ENCODE measurements at regions not wholly inside any gene's neighbourhood (a gene's known extent, or its start where the extent isn't known, plus 50 kb on each side); places are given as distances from the start of the nearest gene placed in this dataset.

DNA sequence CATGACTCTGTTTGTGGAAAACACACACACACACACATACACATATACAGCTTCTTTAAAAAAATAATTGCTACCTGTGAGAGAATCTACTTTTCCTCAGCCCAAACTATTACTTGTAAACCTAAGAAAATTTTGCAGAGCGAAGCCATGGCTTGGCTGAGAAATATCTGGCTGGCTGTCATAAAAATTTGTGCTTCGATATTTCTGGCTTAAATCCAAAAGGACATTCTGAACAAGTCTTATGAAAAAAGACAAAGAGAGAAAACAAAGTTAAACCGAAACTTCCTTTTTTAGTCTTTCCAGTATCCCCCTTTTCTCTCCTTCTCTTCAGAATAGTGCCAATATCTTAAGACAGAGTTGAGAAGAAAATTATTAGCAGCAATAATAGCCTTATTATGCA, 2048.0 kb downstream of the SUCLG1 start:
- Histone ChIP-seq H3K4me3 (ENCODE audit: low read length in 2 of 2) (peak overlapping the region in 1 of 2 donors; percentile 27), H3K27ac (ENCODE audit: low read length) (no peak overlapping the region)

DNA sequence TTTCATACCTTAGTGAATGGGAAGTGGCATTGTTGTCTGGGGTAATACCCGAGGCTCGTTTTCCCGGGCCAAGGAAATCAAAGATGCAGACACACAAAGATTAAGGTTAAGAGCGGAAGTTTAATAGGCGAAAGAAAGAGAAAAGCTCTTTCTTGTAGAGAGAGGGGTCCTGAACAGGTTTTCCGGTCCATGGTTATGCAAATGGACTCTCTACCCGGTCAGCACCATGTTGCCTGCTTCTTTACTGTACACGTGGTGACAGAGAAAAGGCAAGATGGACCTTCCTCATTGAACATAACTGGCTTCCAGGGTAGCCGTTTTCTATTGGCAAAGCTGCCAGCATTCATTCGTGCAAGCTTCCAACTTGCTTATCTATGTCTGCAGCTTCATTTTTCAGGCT, 2063.5 kb downstream of the SUCLG1 start:
- H3K36me3 ChIP-seq (ENCODE audit: control insufficient read depth in 2 of 2, insufficient read depth in 2 of 2, low read length in 2 of 2), result no peaks in the 10 kb centered on the region
- H3K27me3 ChIP-seq (ENCODE audit: control insufficient read depth in 1 of 2, insufficient read depth in 2 of 2, low read length in 2 of 2), result no peaks in the 10 kb centered on the region
- H3K4me1 ChIP-seq (ENCODE audit: control insufficient read depth, insufficient read depth, low read length), result no peaks in the 10 kb centered on the region
- H3K27ac ChIP-seq (ENCODE audit: low read length), result no peak overlapping the region
- H3K9ac ChIP-seq (ENCODE audit: low read length in 2 of 2), result no peak overlapping the region
- no peaks in the 10 kb centered on the region for H3K9me3 ChIP-seq (ENCODE audit: control insufficient read depth in 2 of 2, low read length in 2 of 2)
- H3K4me3 ChIP-seq (ENCODE audit: low read length in 2 of 2), result no peak overlapping the region

More for the DNA sequence above, 2048.0 kb downstream of the SUCLG1 start:
- Histone ChIP-seq H3K9me3 (ENCODE audit: control insufficient read depth in 2 of 2, low read length in 2 of 2) (peaks cover 0 to 4% of the 10 kb centered on the region in 2 donors), H3K27me3 (ENCODE audit: control insufficient read depth in 1 of 2, insufficient read depth in 2 of 2, low read length in 2 of 2) (no peaks in the 10 kb centered on the region), H3K4me1 (ENCODE audit: control insufficient read depth, insufficient read depth, low read length) (no peaks in the 10 kb centered on the region), H3K9ac (ENCODE audit: low read length in 2 of 2) (peak overlapping the region in 1 of 2 donors; percentile 42), H3K36me3 (ENCODE audit: control insufficient read depth in 2 of 2, insufficient read depth in 2 of 2, low read length in 2 of 2) (no peaks in the 10 kb centered on the region)

DNA sequence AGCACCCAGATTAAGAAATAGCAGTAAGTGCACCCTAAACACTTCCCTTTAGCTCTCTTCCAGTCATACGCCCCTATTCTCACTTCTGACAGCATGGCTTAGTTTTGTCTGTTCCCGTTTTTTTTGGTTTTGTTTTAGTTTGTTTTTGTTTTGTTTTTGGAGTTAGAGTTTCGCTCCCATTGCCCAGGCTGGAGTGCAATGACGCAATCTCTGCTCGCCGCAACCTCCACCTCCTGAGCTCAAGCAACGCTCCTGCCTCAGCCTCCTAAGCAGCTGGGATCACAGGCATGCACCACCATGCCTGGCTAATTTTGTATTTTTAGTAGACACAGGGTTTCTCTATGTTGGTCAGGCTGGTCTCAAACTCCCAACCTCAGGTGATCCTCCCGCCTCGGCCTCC, 2067.7 kb downstream of the SUCLG1 start:
- Histone ChIP-seq H3K9ac (ENCODE audit: low read length in 2 of 2) (no peak overlapping the region), H3K9me3 (ENCODE audit: control insufficient read depth in 2 of 2, low read length in 2 of 2) (no peaks in the 10 kb centered on the region), H3K36me3 (ENCODE audit: control insufficient read depth in 2 of 2, insufficient read depth in 2 of 2, low read length in 2 of 2) (no peaks in the 10 kb centered on the region), H3K4me3 (ENCODE audit: low read length in 2 of 2) (no peak overlapping the region), H3K27ac (ENCODE audit: low read length) (no peak overlapping the region), H3K27me3 (ENCODE audit: control insufficient read depth in 1 of 2, insufficient read depth in 2 of 2, low read length in 2 of 2) (no peaks in the 10 kb centered on the region), H3K4me1 (ENCODE audit: control insufficient read depth, insufficient read depth, low read length) (no peaks in the 10 kb centered on the region)

DNA sequence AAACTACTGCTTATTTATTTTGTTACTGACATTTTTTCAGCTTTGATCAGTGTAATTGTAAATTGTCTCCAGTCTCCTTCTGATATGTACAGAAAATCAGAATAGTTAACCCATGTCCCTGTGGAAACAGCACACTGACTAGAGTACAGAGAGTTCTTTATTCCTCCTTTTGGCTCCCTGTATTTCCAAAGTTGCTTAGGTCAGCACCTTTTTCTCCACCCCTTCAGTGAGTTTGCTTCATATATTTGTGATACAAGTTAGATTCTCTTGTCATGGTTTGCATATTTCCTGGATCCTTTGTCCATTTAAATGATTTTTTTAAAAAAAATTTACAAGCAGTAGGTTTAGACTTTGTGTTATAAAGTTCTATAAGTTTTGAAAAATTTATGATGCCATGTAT, 2051.1 kb upstream of the LRRTM1 start:
- no peak overlapping the region for H3K9ac ChIP-seq (ENCODE audit: low read length in 2 of 2)
- no peak overlapping the region for H3K4me3 ChIP-seq (ENCODE audit: low read length in 2 of 2)
- H3K27me3 ChIP-seq (ENCODE audit: control insufficient read depth in 1 of 2, insufficient read depth in 2 of 2, low read length in 2 of 2), result no peaks in the 10 kb centered on the region
- H3K36me3 ChIP-seq (ENCODE audit: control insufficient read depth in 2 of 2, insufficient read depth in 2 of 2, low read length in 2 of 2), result no peaks in the 10 kb centered on the region
- no peak overlapping the region for H3K27ac ChIP-seq (ENCODE audit: low read length)
- no peaks in the 10 kb centered on the region for H3K9me3 ChIP-seq (ENCODE audit: control insufficient read depth in 2 of 2, low read length in 2 of 2)
- no peaks in the 10 kb centered on the region for H3K4me1 ChIP-seq (ENCODE audit: control insufficient read depth, insufficient read depth, low read length)

DNA sequence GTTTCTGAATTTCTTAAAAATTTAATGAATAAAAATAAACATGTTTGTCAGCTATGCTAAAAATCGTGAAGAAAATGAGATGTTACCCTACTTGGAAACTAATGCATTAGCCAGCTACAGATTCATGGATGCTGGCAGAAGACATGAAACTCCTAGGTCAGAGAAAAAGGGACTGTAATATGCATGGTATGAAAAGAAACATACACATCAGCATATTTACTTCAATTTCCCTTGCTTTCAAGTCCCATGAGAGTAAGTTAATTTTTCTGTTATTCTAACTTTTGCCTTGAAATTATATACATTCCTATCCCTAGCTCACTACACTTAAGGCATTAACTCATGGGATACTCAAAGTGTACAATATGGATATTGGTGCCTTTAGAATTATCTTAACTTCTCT, 2041.4 kb upstream of the LRRTM1 start:
- H3K4me3 ChIP-seq (ENCODE audit: low read length in 2 of 2), result no peak overlapping the region
- H3K36me3 ChIP-seq (ENCODE audit: control insufficient read depth in 2 of 2, insufficient read depth in 2 of 2, low read length in 2 of 2), result no peaks in the 10 kb centered on the region
- no peaks in the 10 kb centered on the region for H3K9me3 ChIP-seq (ENCODE audit: control insufficient read depth in 2 of 2, low read length in 2 of 2)
- no peaks in the 10 kb centered on the region for H3K27me3 ChIP-seq (ENCODE audit: control insufficient read depth in 1 of 2, insufficient read depth in 2 of 2, low read length in 2 of 2)
- no peak overlapping the region for H3K9ac ChIP-seq (ENCODE audit: low read length in 2 of 2)
- no peaks in the 10 kb centered on the region for H3K4me1 ChIP-seq (ENCODE audit: control insufficient read depth, insufficient read depth, low read length)
- no peak overlapping the region for H3K27ac ChIP-seq (ENCODE audit: low read length)

DNA sequence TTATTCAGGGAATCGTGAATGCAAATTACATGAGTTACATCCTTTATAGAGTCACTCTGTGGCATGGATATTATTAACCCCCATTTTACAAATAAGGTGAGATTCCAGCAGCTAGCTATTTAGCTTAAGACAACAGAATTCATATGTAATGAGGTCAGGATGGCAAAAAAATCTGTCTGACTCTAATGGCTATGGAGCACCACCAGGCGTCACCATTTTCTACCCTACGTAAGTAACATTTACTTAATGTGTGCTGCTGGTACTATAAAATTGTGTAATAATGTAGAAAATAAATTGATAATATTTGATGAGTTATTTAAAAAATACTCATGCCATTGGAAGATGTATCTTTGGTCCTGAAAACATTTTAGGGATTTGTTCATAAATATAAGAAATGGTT, 2040.1 kb upstream of the LRRTM1 start:
- no peaks in the 10 kb centered on the region for H3K27me3 ChIP-seq (ENCODE audit: control insufficient read depth in 1 of 2, insufficient read depth in 2 of 2, low read length in 2 of 2)
- no peaks in the 10 kb centered on the region for H3K36me3 ChIP-seq (ENCODE audit: control insufficient read depth in 2 of 2, insufficient read depth in 2 of 2, low read length in 2 of 2)
- no peaks in the 10 kb centered on the region for H3K4me1 ChIP-seq (ENCODE audit: control insufficient read depth, insufficient read depth, low read length)
- H3K4me3 ChIP-seq (ENCODE audit: low read length in 2 of 2), result no peak overlapping the region
- H3K9ac ChIP-seq (ENCODE audit: low read length in 2 of 2), result no peak overlapping the region
- H3K9me3 ChIP-seq (ENCODE audit: control insufficient read depth in 2 of 2, low read length in 2 of 2), result no peaks in the 10 kb centered on the region
- no peak overlapping the region for H3K27ac ChIP-seq (ENCODE audit: low read length)

DNA sequence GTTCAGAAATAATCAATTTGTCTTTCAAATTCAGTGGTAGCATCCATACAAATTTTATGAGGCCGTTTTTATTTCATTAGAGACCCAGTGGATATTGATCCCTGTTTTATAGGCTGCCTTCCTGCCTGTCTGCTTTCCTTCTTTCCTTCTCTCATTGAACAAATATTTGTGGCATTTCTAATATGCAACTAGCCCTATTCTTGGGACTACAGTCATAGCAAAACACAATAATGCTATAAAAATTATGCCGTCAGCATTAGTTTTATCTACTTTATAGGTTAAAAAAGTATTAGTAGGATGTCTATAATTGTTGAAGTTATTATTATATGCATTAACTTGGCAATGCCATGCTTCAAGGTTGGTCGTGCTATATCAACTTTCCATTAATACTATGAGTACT, 2037.8 kb upstream of the LRRTM1 start:
- no peak overlapping the region for H3K27ac ChIP-seq (ENCODE audit: low read length)
- no peaks in the 10 kb centered on the region for H3K36me3 ChIP-seq (ENCODE audit: control insufficient read depth in 2 of 2, insufficient read depth in 2 of 2, low read length in 2 of 2)
- H3K4me1 ChIP-seq (ENCODE audit: control insufficient read depth, insufficient read depth, low read length), result no peaks in the 10 kb centered on the region
- no peak overlapping the region for H3K4me3 ChIP-seq (ENCODE audit: low read length in 2 of 2)
- no peaks in the 10 kb centered on the region for H3K9me3 ChIP-seq (ENCODE audit: control insufficient read depth in 2 of 2, low read length in 2 of 2)
- H3K9ac ChIP-seq (ENCODE audit: low read length in 2 of 2), result no peak overlapping the region
- H3K27me3 ChIP-seq (ENCODE audit: control insufficient read depth in 1 of 2, insufficient read depth in 2 of 2, low read length in 2 of 2), result no peaks in the 10 kb centered on the region

DNA sequence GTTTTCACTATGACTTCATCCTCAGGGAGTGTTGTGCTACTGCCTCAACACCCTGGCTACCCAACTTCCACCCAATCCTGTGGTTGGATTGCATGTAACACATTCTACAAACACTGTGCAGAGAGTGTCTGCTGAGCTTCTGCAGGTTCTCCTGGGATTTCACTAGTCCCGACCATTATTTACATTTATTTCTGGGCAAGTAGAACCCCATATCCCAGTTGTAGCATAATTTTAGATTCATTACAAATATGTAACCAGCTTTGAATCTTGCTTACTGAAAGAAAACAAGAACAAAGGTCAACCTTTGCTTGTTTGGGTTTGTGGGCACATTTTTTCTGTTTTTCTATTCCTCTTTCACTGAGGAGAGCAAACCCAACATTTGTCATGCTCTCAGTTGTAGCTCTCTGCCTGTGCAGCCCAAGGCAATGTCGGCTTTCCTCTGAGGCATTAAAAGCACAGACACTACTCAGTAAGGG, 2036.1 kb upstream of the LRRTM1 start:
- Histone ChIP-seq H3K27ac (ENCODE audit: low read length) (no peak overlapping the region), H3K9ac (ENCODE audit: low read length in 2 of 2) (no peak overlapping the region), H3K9me3 (ENCODE audit: control insufficient read depth in 2 of 2, low read length in 2 of 2) (no peaks in the 10 kb centered on the region), H3K4me3 (ENCODE audit: low read length in 2 of 2) (no peak overlapping the region), H3K36me3 (ENCODE audit: control insufficient read depth in 2 of 2, insufficient read depth in 2 of 2, low read length in 2 of 2) (no peaks in the 10 kb centered on the region), H3K4me1 (ENCODE audit: control insufficient read depth, insufficient read depth, low read length) (no peaks in the 10 kb centered on the region), H3K27me3 (ENCODE audit: control insufficient read depth in 1 of 2, insufficient read depth in 2 of 2, low read length in 2 of 2) (no peaks in the 10 kb centered on the region)

DNA sequence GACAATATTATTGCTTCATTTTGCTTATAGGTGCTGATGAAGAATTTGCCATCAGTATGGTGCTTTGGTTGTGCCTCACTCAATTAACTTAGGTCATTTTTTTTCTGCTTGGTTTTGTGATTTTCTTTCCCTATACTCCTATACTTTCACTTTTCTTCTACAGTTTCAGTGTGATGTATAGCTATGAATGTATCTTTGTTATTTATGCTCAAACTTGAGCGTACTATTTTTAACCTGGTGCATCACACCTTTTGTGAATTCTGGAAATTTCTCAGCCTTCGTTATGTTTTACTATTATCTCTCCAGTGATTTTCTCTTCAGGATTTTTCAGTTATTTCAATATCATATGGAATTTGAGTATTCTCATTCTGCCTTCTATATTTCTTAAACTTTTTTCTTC, 2035.3 kb upstream of the LRRTM1 start:
- Histone ChIP-seq H3K36me3 (ENCODE audit: control insufficient read depth in 2 of 2, insufficient read depth in 2 of 2, low read length in 2 of 2) (no peaks in the 10 kb centered on the region), H3K4me3 (ENCODE audit: low read length in 2 of 2) (no peak overlapping the region), H3K4me1 (ENCODE audit: control insufficient read depth, insufficient read depth, low read length) (no peaks in the 10 kb centered on the region), H3K27me3 (ENCODE audit: control insufficient read depth in 1 of 2, insufficient read depth in 2 of 2, low read length in 2 of 2) (no peaks in the 10 kb centered on the region), H3K9me3 (ENCODE audit: control insufficient read depth in 2 of 2, low read length in 2 of 2) (no peaks in the 10 kb centered on the region), H3K9ac (ENCODE audit: low read length in 2 of 2) (no peak overlapping the region), H3K27ac (ENCODE audit: low read length) (no peak overlapping the region)

DNA sequence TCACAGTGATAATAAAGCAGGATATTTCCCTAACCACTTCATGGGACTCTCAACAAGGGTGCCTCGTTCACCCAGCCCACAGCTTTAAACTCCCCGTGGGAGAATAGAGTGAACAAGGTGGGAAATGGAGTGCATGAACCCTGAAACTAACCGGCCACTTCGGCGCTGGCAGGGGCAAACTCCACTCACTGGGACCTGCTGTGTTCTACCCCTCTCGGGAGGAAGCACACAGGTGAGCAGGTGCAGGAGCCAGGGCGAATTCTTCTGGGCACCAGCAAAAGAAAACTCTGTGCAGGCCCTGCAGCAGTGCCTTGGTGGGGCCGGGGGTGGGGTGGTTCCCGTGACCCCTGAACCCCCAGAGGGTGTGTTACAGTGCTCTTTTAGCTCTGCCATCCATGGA, 2029.1 kb upstream of the LRRTM1 start:
- no peaks in the 10 kb centered on the region for H3K27me3 ChIP-seq (ENCODE audit: control insufficient read depth in 1 of 2, insufficient read depth in 2 of 2, low read length in 2 of 2)
- no peaks in the 10 kb centered on the region for H3K9me3 ChIP-seq (ENCODE audit: control insufficient read depth in 2 of 2, low read length in 2 of 2)
- no peak overlapping the region for H3K9ac ChIP-seq (ENCODE audit: low read length in 2 of 2)
- no peak overlapping the region for H3K27ac ChIP-seq (ENCODE audit: low read length)
- H3K4me1 ChIP-seq (ENCODE audit: control insufficient read depth, insufficient read depth, low read length), result no peaks in the 10 kb centered on the region
- no peak overlapping the region for H3K4me3 ChIP-seq (ENCODE audit: low read length in 2 of 2)
- no peaks in the 10 kb centered on the region for H3K36me3 ChIP-seq (ENCODE audit: control insufficient read depth in 2 of 2, insufficient read depth in 2 of 2, low read length in 2 of 2)

DNA sequence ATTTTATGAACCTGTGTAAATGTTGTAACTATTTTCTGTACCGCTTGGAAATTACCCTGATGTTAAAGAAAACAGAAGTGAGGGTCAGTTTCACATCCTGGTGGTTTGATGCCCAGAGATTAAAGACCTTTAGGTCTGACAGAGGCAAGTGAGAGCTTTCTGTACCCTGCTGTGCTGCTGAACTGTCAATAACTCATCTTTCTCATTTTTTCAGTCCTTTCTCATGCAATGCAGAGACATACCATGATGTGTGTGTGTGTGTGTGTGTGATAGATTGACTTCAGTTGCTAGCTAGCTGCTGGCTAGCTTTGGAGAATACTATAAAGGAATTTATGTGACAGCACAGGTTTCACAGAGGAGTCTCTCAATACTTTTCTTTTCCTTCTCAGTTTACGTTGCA, 2025.6 kb upstream of the LRRTM1 start:
- Histone ChIP-seq H3K27me3 (ENCODE audit: control insufficient read depth in 1 of 2, insufficient read depth in 2 of 2, low read length in 2 of 2) (no peaks in the 10 kb centered on the region), H3K9me3 (ENCODE audit: control insufficient read depth in 2 of 2, low read length in 2 of 2) (no peaks in the 10 kb centered on the region), H3K36me3 (ENCODE audit: control insufficient read depth in 2 of 2, insufficient read depth in 2 of 2, low read length in 2 of 2) (no peaks in the 10 kb centered on the region), H3K4me1 (ENCODE audit: control insufficient read depth, insufficient read depth, low read length) (no peaks in the 10 kb centered on the region), H3K4me3 (ENCODE audit: low read length in 2 of 2) (no peak overlapping the region), H3K27ac (ENCODE audit: low read length) (no peak overlapping the region), H3K9ac (ENCODE audit: low read length in 2 of 2) (no peak overlapping the region)

Measured in stomach smooth muscle (tissue), 2 donors.